Globus pallidus (tissue), 1 donor: ENCODE measurements at regions not wholly inside any gene's neighbourhood (a gene's known extent, or its start where the extent isn't known, plus 50 kb on each side); places are given as distances from the start of the nearest gene placed in this dataset.
"Not testable (repeated sequence)": the region's sequence is repeated elsewhere in the genome, so short reads cannot be mapped to it uniquely, and the experiment has no call there.

Experiments
- DNase-seq: peaks from one replicate; pipeline ENCODE4 v3.0.0-alpha.2; 2015; ENCODE audit warnings: low spot score

GRCh38 chr7:114806590-114807162 lies 115.2 kb upstream of the MDFIC start:
- no peak for DNase-seq

DNA sequence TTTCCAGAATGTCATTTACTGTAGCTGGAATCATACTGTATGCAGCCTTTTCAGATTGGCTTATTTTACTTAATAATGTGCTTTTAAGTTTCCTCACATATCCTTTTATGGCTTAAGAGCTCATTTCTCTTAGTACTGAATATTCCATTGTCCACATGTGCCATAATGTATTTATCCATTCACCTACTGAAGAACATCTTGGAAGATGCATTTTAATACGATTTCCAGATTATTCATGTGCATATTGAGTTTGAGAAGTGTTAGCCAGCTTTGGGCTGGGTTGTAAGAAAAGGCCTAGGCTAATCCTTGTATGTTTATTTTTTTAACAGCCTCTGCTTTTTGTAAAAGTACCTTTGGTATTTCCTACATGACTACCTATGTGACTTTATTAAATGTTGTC lies 109.3 kb upstream of the MDFIC start:
- DNase-seq: no peak

DNA sequence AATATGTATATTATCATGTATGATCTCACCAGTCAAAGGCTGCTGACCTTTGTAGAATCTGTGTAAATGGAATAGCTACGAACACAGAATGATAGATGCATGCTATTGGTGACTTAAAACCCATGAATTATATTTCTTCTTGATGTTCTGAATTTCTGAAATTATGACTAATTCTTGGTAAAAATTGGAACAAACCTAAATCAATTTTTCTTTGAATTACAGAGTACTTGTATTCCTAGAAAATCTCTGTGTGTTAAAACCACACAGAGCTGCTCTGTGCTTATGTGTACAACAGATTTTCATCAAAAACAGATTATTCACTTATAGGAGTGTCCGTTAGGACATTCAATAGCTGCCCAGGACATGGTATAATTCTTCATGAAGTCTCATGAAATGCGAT lies 108.3 kb upstream of the MDFIC start:
- DNase-seq: no peak

DNA sequence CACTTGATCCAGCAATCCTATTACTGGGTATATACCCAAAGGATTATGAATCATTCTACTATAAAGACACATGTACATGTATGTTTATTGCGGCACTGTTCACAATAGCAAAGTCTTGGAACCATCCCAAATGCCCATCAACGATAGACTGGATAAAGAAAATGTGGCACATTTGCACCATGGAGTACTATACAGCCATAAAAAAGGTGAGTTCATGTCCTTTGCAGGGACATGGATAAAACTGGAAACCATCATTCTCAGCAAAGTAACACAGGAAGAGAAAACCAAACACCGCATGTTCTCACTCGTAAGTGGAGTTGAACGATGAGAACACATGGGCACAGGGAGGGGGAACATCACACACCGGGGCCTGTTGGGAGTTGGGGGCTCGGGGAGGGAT lies 104.9 kb upstream of the MDFIC start:
- DNase-seq: not testable (repeated sequence)

DNA sequence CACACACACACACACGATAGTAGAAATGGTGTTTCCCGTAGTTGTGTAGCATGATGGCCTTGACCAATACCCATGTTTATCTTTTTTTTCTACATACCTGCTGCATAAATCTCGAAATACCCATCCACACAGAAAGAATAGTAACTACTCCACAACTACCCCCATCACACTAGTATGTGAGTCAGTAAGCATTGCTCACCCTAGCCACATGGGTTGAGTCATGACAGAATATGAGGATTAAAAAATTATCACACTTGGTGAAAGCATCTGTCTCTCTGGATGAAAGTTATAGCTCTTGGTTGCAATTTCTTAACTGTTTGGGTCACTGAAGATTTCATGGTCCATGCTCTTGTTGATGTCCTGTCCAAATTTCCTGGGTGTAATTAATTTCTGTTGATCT lies 103.4 kb upstream of the MDFIC start:
- no peak for DNase-seq

DNA sequence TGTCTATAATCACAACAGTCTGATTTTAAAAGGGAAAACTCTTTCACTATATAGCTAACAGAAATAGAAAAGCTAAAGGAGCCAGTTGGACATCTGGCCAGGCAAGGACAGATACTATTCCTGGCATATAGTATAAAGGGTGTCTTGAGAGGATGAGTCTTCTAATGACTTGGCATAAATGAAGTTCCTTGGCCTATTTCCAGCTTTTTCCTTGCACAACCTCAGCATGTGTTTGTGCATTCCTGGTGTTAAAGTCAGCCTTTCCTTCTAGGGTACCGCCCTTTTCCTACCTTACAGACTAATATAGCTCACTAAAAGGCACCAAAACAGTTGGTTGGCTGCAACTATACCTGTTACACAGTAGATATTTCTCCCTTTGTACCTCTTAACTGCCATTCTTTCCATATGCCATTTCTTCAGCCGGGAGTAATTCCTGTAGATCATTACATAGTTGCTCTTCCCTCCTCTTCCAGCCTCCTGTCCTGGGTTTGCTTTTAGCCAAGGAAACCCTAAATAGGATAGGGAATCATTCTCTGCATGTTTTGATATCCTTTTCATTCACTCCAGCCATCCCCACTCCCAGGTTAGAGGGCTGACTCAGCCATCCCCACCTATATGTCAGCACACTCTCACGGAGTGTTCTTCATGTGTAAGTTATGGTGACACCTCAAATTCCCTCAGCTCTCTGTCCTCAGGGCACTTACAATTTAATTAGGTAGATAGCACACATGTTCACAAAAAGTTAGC lies 102.1 kb upstream of the MDFIC start:
- no peak for DNase-seq

DNA sequence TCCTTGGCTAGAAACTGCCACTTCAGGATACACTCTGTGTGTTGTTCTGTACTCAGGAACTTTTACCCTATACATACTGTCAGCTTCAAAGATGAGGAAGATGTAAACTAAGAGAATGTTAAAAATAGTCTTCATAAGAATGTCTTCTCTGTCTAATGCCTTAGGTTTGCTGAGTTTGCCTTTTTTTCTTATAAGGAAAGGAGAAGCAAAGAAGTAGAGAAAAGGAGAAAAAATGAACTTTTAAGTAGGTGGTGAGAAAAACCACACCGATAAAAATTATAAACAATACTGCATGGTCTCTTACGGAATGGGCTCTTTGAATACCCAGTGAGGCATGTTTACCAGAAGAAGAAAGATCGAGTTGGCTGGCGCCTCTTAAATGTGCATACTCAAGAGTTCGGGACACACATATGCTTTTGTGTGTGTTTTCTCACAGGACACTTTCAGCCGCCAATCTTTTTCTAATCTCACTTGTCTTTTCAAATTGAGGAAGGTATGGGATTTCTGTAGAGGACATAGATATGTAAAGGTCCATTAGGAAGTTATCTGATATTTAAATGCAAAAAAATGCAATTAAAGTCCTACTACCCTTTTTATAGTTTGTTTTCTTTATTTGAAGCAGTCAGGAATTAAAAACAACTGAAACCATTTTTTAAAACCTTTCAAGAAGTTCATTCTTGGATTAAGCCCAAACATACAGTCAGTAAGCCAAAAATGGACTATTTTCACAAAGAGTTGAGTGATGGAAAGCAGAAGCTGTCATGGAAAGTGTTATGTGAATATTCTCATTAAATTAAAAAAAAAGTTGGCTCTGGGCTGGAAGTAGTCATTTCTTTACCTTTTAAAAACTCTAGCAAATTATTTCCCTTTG lies 100.6 kb upstream of the MDFIC start:
- no peak for DNase-seq

- no peak for DNase-seq
Observed at GRCh38 chr7:114822131-114822530, 99.8 kb upstream of the MDFIC start.

DNA sequence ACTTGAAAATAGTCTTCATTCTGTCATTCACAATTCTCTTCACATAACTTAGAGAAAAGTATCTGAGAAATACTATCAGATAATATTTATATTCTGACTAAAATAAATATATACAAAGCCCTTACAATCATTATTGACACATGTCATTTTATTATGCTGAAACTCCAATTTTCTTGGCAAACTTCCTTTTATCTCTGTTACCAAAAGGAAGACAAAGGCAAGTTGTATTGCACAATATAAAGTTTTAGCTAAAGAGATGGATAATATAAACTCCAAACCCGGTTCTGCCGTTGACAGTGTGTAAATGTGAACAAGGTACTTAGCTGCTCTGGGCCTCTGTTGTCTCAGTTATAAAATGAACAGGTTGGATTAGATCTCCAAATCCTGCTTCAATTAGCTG lies 99.0 kb upstream of the MDFIC start:
- DNase-seq: no peak

GRCh38 chr7:114823290-114823689 lies 98.6 kb upstream of the MDFIC start:
- no peak for DNase-seq

- no peak for DNase-seq
Observed at GRCh38 chr7:114825423-114825951, 96.4 kb upstream of the MDFIC start.

GRCh38 chr7:114830952-114831351 lies 90.9 kb upstream of the MDFIC start:
- DNase-seq: no peak

DNA sequence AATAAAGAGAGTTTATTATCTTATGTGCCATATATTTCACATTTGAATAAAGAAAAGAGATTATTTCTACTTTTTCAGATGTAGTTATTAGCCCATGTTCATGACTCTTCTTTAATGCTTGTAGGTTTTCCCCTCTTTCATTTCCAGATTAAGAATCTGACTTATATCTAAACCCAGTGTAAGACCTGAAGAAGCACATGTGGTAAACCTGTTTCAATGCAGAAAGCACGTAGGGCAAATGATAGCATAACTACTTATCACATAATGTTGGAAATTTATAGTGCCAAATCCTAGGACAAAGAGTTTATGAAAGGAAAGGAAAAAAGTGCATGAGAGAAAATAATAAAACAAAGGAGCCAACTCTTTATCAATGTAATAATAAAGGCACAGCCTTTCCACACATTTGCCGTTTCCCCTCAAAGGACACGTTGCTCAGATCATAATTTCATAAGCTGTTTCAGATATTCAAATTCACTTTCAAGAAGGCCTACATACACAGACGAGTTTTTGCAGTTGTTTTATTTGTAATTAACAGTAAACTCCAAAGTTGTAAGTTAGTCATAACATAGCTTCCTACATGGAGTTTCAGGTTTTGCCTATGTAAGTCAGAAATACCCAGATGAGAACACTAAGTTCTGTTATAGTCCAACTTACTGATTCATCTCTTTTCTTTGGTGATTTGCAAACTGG lies 88.8 kb upstream of the MDFIC start:
- DNase-seq: no peak

GRCh38 chr7:114835303-114835702 lies 86.6 kb upstream of the MDFIC start:
- DNase-seq: no peak

DNA sequence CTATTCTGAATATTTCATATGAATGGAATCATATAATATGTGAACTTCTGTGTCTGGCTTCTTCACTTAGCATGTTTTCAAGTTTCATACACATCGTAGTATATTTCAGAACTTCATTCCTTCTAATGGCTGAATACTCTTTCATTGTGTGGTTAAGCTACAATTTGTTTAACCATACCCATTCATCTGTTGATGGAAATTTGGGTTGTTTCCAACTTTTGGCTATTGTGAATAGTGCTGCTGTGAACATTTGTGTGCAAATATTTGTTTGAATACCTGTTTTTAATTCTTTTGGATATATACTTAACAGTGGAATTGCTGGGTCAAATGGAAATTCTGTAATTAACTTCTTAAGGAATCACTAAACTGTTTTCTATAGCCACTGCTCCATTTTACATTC lies 86.0 kb upstream of the MDFIC start:
- DNase-seq: no peak

DNA sequence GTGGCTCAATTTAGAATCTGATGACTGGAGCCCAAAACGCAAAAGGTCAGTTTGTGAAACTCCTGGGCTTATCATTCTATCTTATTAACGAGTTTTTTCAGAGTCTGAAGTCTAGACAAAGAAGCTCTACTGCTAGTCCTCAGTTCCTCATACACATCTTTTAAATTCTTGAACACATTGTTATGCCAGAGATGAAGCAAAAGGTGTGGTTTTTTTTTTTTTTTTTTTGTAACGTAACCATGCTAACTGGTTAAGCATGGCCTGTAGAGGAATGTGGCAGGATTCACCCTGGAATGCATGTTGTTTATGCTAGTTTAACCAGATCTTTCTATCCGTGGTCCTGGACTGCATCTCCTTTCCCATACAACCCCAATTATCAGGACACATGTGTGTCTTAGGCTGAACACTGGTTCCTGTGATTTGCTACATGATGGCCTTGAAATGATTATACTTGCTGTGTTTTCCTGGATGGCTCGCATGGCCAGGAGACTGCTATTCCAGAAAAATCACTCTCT lies 79.3 kb upstream of the MDFIC start:
- DNase-seq: no peak

- DNase-seq: no peak
Observed at GRCh38 chr7:114843102-114843501, 78.8 kb upstream of the MDFIC start.

GRCh38 chr7:114851406-114852061 lies 70.4 kb upstream of the MDFIC start:
- DNase-seq: no peak

- no peak for DNase-seq
Observed at GRCh38 chr7:114852293-114852692, 69.6 kb upstream of the MDFIC start.

DNA sequence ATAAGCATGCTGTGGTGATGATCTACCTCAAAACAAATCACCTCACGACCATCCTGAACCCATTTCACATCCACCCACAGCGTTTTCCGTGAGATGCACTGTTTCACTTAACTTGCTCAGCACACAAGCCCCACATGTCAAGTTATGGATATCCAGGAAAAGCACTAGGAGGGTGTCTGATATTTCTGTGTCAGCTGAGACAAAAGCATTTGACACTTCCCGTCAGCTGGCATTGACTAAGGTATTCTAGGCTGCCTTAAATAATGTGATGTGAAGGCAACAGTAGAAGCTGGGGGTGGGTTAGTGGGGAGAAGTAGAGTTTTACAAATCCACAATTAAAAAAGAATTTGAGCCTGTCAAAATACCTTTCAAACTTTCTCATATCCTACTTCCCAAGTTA lies 68.7 kb upstream of the MDFIC start:
- no peak for DNase-seq

DNA sequence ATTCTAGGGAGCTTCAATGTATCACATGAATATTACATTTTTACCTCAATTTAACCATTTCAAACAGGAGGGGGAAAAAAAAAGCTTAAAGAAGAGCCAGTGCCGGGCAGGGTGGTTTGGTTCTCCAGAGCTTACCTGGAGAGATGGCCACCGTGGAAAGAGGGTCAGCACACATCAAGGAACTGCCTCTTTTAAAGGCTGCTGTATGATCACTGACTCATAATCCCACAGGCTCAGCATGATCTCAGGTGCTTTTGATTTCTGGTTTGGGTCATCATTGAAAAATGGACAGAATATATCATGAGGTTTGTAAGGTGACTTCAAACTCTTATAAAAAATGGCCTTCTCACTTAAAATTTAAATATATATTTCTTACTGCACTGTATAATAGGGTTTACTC lies 67.5 kb upstream of the MDFIC start:
- DNase-seq: no peak

GRCh38 chr7:114856625-114857024 lies 65.3 kb upstream of the MDFIC start:
- no peak for DNase-seq
